Prostate gland (tissue), 2 donors: ENCODE measurements at regions not wholly inside any gene's neighbourhood (a gene's known extent, or its start where the extent isn't known, plus 50 kb on each side); places are given as distances from the start of the nearest gene placed in this dataset.

ENCODE experiments used
- CTCF ChIP-seq, 4 experiments: fragments of 200-600 bp in 2 of 4; fragments of 450-650 bp in 2 of 4; sonication (generic) in 2 of 4; IDR thresholded peaks; 1 replicate in 3 of 4; 2 replicates in 1 of 4; pipeline ENCODE4 v1.5.1; 2016 to 2019; ENCODE audit warnings: antibody characterized with exemption in 4 of 4, mild to moderate bottlenecking in 2 of 4, moderate library complexity in 2 of 4
- POLR2A ChIP-seq: fragments of 450-650 bp; IDR thresholded peaks from one replicate; pipeline ENCODE4 v1.6.1; 2016; ENCODE audit warnings: antibody characterized with exemption, mild to moderate bottlenecking
- POLR2AphosphoS5 ChIP-seq: sonication (generic); formaldehyde crosslinking; IDR thresholded peaks from one replicate; pipeline ENCODE4 v1.6.1; 2017; ENCODE audit warnings: antibody characterized with exemption

GRCh38 chr1:17909634-17910033, 154.5 kb downstream of the ACTL8 start:
- TF ChIP-seq CTCF (IDR thresholded peaks at IDR 0.05) (no peak), POLR2A (no peak), POLR2AphosphoS5 (no peak)
